Prostate gland (tissue), 2 donors: ENCODE measurements at regions not wholly inside any gene's neighbourhood (a gene's known extent, or its start where the extent isn't known, plus 50 kb on each side); places are given as distances from the start of the nearest gene placed in this dataset.
"Not testable (repeated sequence)": the region's sequence is repeated elsewhere in the genome, so short reads cannot be mapped to it uniquely, and the experiment has no call there.

Experiments
- DNase-seq: peaks from one replicate; pipeline ENCODE4 v3.0.0-alpha.2; 2019; ENCODE audit warnings: low spot score
- H3K27ac ChIP-seq, 2 donors: fragments of 200-600 bp; sonication (generic); 2 replicates each; pipeline ENCODE4 v1.5.1; 2017 to 2019
- H3K27me3 ChIP-seq: fragments of 200-600 bp; sonication (generic); replicated peaks from 2 replicates; pipeline ENCODE4 v1.5.1; 2019; ENCODE audit not compliant: insufficient read depth
- H3K36me3 ChIP-seq, 2 donors: fragments of 200-600 bp; sonication (generic); 1 replicate in 1 of 2; 2 replicates in 1 of 2; pipeline versions ENCODE4 v1.5.1 to v1.8.1; 2017 to 2019
- H3K4me1 ChIP-seq: fragments of 200-600 bp; sonication (generic); replicated peaks from 2 replicates; pipeline ENCODE4 v1.5.1; 2019
- H3K4me3 ChIP-seq, 2 donors: fragments of 200-600 bp; sonication (generic); 2 replicates each; pipeline ENCODE4 v1.5.1; 2017 to 2019
- H3K9me3 ChIP-seq: fragments of 200-600 bp; sonication (generic); 2 replicates; pipeline ENCODE4 v1.5.1; 2017
- CTCF ChIP-seq, 4 experiments: fragments of 200-600 bp in 2 of 4; fragments of 450-650 bp in 2 of 4; sonication (generic) in 2 of 4; IDR thresholded peaks; 1 replicate in 3 of 4; 2 replicates in 1 of 4; pipeline ENCODE4 v1.5.1; 2016 to 2019; ENCODE audit warnings: antibody characterized with exemption in 4 of 4, mild to moderate bottlenecking in 2 of 4, moderate library complexity in 2 of 4
- POLR2A ChIP-seq: fragments of 450-650 bp; IDR thresholded peaks from one replicate; pipeline ENCODE4 v1.6.1; 2016; ENCODE audit warnings: antibody characterized with exemption, mild to moderate bottlenecking
- POLR2AphosphoS5 ChIP-seq: sonication (generic); formaldehyde crosslinking; IDR thresholded peaks from one replicate; pipeline ENCODE4 v1.6.1; 2017; ENCODE audit warnings: antibody characterized with exemption
- WGBS: methylation state at CpG from one replicate; pipeline ENCODE4 v1.1.5; 2018; 5-methylcytosine and 5-hydroxymethylcytosine counted together
- intact Hi-C: fragments of 100-400 bp; cut with DNase I; formaldehyde crosslinking; loops from one replicate; pipeline ENCODE4 v1.14.2; 2022

- TF ChIP-seq CTCF (IDR thresholded peaks at IDR 0.05) (no peak), POLR2A (no peak), POLR2AphosphoS5 (peak; percentile 13)
- intact Hi-C loops: no loop called here
- Histone ChIP-seq H3K4me1 (no peaks in the 10 kb centered on the region), H3K27me3 (no peaks in the 10 kb centered on the region), H3K9me3 (no peaks in the 10 kb centered on the region), H3K27ac (no peak overlapping the region), H3K36me3 (no peaks in the 10 kb centered on the region), H3K4me3 (no peak overlapping the region)
- peak; percentile 7 for DNase-seq
- WGBS: 24% methylated on average over 1 of the region's 1 CpG
Measured at GRCh38 chr13:37510441-37510840, 88.1 kb downstream of the POSTN start.

- TF ChIP-seq POLR2AphosphoS5: no peak
- no peak for TF ChIP-seq CTCF (IDR thresholded peaks at IDR 0.05)
- no peak for TF ChIP-seq POLR2A
- DNase-seq: no peak
- no peaks in the 10 kb centered on the region for H3K27me3 ChIP-seq
- H3K9me3 ChIP-seq: no peaks in the 10 kb centered on the region
- WGBS: 100% methylated on average over 1 of the region's 3 CpGs
- H3K36me3 ChIP-seq: no peaks in the 10 kb centered on the region
- intact Hi-C loops: no loop called here
- no peaks in the 10 kb centered on the region for H3K4me1 ChIP-seq
- no peak overlapping the region for H3K27ac ChIP-seq
- no peak overlapping the region for H3K4me3 ChIP-seq
Measured at GRCh38 chr13:37505531-37505930, 93.0 kb downstream of the POSTN start.

GRCh38 chr13:37504251-37504650 lies 94.3 kb downstream of the POSTN start:
- H3K4me3 ChIP-seq: no peak overlapping the region
- no peak for TF ChIP-seq POLR2A
- TF ChIP-seq CTCF (IDR thresholded peaks at IDR 0.05): no peak
- no peak for TF ChIP-seq POLR2AphosphoS5
- no peaks in the 10 kb centered on the region for H3K4me1 ChIP-seq
- WGBS: 94% methylated on average over 1 of the region's 1 CpG
- no peaks in the 10 kb centered on the region for H3K36me3 ChIP-seq
- no peak overlapping the region for H3K27ac ChIP-seq
- no peak for DNase-seq
- intact Hi-C loops: no loop called here
- no peaks in the 10 kb centered on the region for H3K27me3 ChIP-seq
- no peaks in the 10 kb centered on the region for H3K9me3 ChIP-seq

- intact Hi-C loops: no loop called here
- no peaks in the 10 kb centered on the region for H3K4me1 ChIP-seq
- H3K9me3 ChIP-seq: no peaks in the 10 kb centered on the region
- no peaks in the 10 kb centered on the region for H3K36me3 ChIP-seq
- no peak for DNase-seq
- no peaks in the 10 kb centered on the region for H3K27me3 ChIP-seq
- TF ChIP-seq POLR2AphosphoS5: no peak
- H3K27ac ChIP-seq: no peak overlapping the region
- no peak overlapping the region for H3K4me3 ChIP-seq
Measured at GRCh38 chr13:37503287-37503686, 95.3 kb downstream of the POSTN start.

- H3K4me1 ChIP-seq, H3K27me3 ChIP-seq, H3K4me3 ChIP-seq, H3K36me3 ChIP-seq, H3K27ac ChIP-seq, intact Hi-C loops, H3K9me3 ChIP-seq, DNase-seq: not testable (repeated sequence)
- WGBS: 100% methylated on average over 1 of the region's 1 CpG
Measured at GRCh38 chr13:37502303-37502993, 96.1 kb downstream of the POSTN start.

- no peaks in the 10 kb centered on the region for H3K36me3 ChIP-seq
- no peak overlapping the region for H3K27ac ChIP-seq
- no peaks in the 10 kb centered on the region for H3K4me1 ChIP-seq
- WGBS: 84% methylated on average over 2 of the region's 2 CpGs
- intact Hi-C loops: no loop called here
- no peaks in the 10 kb centered on the region for H3K27me3 ChIP-seq
- H3K9me3 ChIP-seq: no peaks in the 10 kb centered on the region
- H3K4me3 ChIP-seq: no peak overlapping the region
- TF ChIP-seq POLR2A (no peak), CTCF (IDR thresholded peaks at IDR 0.05) (no peak), POLR2AphosphoS5 (no peak)
- DNase-seq: no peak
Measured at GRCh38 chr13:37501187-37501586, 97.4 kb downstream of the POSTN start.
